Hepatocyte (in vitro differentiated cells): ENCODE measurements at regions not wholly inside any gene's neighbourhood (a gene's known extent, or its start where the extent isn't known, plus 50 kb on each side); places are given as distances from the start of the nearest gene placed in this dataset.
A peak's percentile ranks its signal among the peaks of the same experiment; 100 is the strongest.

Experiments used
- DNase-seq: peaks from one replicate; pipeline ENCODE4 v3.0.0-alpha.2; 2016; ENCODE audit warnings: low spot score
- H2AFZ ChIP-seq: fragments of 200-600 bp; sonication (generic); 2 replicates; pipeline ENCODE4 v1.6.0; 2016; ENCODE audit warnings: antibody characterized with exemption, mild to moderate bottlenecking
- H3K27ac ChIP-seq: fragments of 200-600 bp; sonication (generic); 2 replicates; pipeline ENCODE4 v1.5.1; 2016; ENCODE audit warnings: mild to moderate bottlenecking
- H3K27me3 ChIP-seq: fragments of 200-600 bp; sonication (generic); 2 replicates; pipeline ENCODE4 v1.6.1; 2016
- H3K36me3 ChIP-seq: fragments of 200-600 bp; sonication (generic); replicated peaks from 2 replicates; pipeline ENCODE4 v1.5.1; 2016; ENCODE audit warnings: low read depth; ENCODE audit not compliant: insufficient read depth
- H3K4me1 ChIP-seq: fragments of 200-600 bp; sonication (generic); 2 replicates; pipeline ENCODE4 v1.5.1; 2016; ENCODE audit warnings: mild to moderate bottlenecking, moderate library complexity; ENCODE audit not compliant: insufficient read depth
- H3K4me2 ChIP-seq: fragments of 200-600 bp; sonication (generic); 2 replicates; pipeline ENCODE4 v1.6.0; 2016
- H3K4me3 ChIP-seq: fragments of 200-600 bp; sonication (generic); 2 replicates; pipeline ENCODE4 v1.5.1; 2016; ENCODE audit warnings: mild to moderate bottlenecking
- H3K79me2 ChIP-seq: fragments of 200-600 bp; sonication (generic); 2 replicates; pipeline ENCODE4 v1.6.0; 2017; ENCODE audit warnings: mild to moderate bottlenecking
- H3K9me2 ChIP-seq: fragments of 200-600 bp; sonication (generic); replicated peaks from 2 replicates; pipeline ENCODE4 v1.6.0; 2017; ENCODE audit warnings: mild to moderate bottlenecking; ENCODE audit not compliant: insufficient read depth
- H3K9me3 ChIP-seq: fragments of 200-600 bp; sonication (generic); 2 replicates; pipeline ENCODE4 v1.5.1; 2016; ENCODE audit warnings: low read depth, mild to moderate bottlenecking
- H4K20me1 ChIP-seq: fragments of 200-600 bp; sonication (generic); 2 replicates; pipeline ENCODE4 v1.6.0; 2016; ENCODE audit warnings: mild to moderate bottlenecking; ENCODE audit not compliant: insufficient read depth, poor library complexity, severe bottlenecking
- EZH2 ChIP-seq: fragments of 200-600 bp; sonication (generic); IDR thresholded peaks from 2 replicates; pipeline ENCODE4 v1.6.1; 2016; ENCODE audit warnings: antibody characterized with exemption, mild to moderate bottlenecking, borderline replicate concordance
- EZH2phosphoT487 ChIP-seq: fragments of 200-600 bp; sonication (generic); IDR thresholded peaks from one replicate; pipeline ENCODE4 v1.6.1; 2018; ENCODE audit warnings: antibody characterized with exemption, mild to moderate bottlenecking, low read depth, moderate library complexity; ENCODE audit not compliant: unreplicated experiment, severe bottlenecking
- WGBS: methylation state at CpG from one replicate; pipeline ENCODE4 v1.1.6; 2016; ENCODE audit warnings: low lambda C conversion rate; ENCODE audit errors: missing lambda C conversion rate; 5-methylcytosine and 5-hydroxymethylcytosine counted together
- TF ChIP-seq, protein P1 (sequence below): fragments of 200-600 bp; sonication (generic); IDR thresholded peaks from 2 replicates; pipeline ENCODE4 v1.5.1; 2016; ENCODE audit warnings: antibody characterized with exemption, mild to moderate bottlenecking; ENCODE audit not compliant: poor library complexity

DNA sequence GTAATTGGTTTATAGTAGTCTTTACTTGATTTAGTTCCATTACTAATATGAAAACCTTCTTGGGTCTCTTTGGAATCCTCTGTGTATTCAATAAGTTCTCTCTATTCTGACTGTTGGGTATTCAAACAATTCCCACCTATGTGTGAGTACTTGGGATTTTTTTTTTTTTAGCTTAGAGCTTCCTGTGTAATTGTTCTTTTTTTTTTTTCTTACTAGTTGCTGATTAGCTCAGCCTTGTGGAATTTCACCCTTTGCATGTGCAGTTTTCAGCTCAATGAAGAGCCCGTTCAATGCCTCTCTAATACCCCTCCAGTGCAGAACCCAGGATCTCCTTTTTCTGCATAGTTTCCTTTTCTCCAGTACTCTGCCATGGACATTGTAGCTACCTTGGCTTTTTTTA, 339.1 kb upstream of the GALNT5 start:
- no peaks in the 10 kb centered on the region for H3K9me3 ChIP-seq
- H3K4me1 ChIP-seq = no peaks in the 10 kb centered on the region
- no peaks in the 10 kb centered on the region for H3K36me3 ChIP-seq
- H3K4me2 ChIP-seq = peak overlapping the region; percentile 31
- peak overlapping the region; percentile 45 for H3K27ac ChIP-seq
- no peaks in the 10 kb centered on the region for H3K27me3 ChIP-seq
- H3K79me2 ChIP-seq = no peaks in the 10 kb centered on the region
- TF ChIP-seq, protein P1, sequence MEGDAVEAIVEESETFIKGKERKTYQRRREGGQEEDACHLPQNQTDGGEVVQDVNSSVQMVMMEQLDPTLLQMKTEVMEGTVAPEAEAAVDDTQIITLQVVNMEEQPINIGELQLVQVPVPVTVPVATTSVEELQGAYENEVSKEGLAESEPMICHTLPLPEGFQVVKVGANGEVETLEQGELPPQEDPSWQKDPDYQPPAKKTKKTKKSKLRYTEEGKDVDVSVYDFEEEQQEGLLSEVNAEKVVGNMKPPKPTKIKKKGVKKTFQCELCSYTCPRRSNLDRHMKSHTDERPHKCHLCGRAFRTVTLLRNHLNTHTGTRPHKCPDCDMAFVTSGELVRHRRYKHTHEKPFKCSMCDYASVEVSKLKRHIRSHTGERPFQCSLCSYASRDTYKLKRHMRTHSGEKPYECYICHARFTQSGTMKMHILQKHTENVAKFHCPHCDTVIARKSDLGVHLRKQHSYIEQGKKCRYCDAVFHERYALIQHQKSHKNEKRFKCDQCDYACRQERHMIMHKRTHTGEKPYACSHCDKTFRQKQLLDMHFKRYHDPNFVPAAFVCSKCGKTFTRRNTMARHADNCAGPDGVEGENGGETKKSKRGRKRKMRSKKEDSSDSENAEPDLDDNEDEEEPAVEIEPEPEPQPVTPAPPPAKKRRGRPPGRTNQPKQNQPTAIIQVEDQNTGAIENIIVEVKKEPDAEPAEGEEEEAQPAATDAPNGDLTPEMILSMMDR = no peak
- TF ChIP-seq EZH2 (no peak), EZH2phosphoT487 (no peak)
- H4K20me1 ChIP-seq = no peaks in the 10 kb centered on the region
- no peak overlapping the region for H3K4me3 ChIP-seq
- WGBS = 31% methylated on average over 1 of the region's 1 CpG
- no peaks in the 10 kb centered on the region for H3K9me2 ChIP-seq
- no peak overlapping the region for H2AFZ ChIP-seq
- peak; percentile 16 for DNase-seq

GRCh38 chr2:156930423-156930822, 327.1 kb upstream of the GALNT5 start:
- no peaks in the 10 kb centered on the region for H3K4me1 ChIP-seq
- no peaks in the 10 kb centered on the region for H3K27me3 ChIP-seq
- no peaks in the 10 kb centered on the region for H3K9me3 ChIP-seq
- H3K27ac ChIP-seq = no peak overlapping the region
- no peaks in the 10 kb centered on the region for H3K36me3 ChIP-seq
- no peak overlapping the region for H3K4me2 ChIP-seq
- H3K9me2 ChIP-seq = no peaks in the 10 kb centered on the region
- H4K20me1 ChIP-seq = no peaks in the 10 kb centered on the region
- H3K4me3 ChIP-seq = no peak overlapping the region
- H3K79me2 ChIP-seq = no peaks in the 10 kb centered on the region
- 75% methylated on average over 2 of the region's 2 CpGs for WGBS
- TF ChIP-seq, protein P1 = no peak
- TF ChIP-seq EZH2phosphoT487 (no peak), EZH2 (no peak)
- H2AFZ ChIP-seq = no peak overlapping the region
- no peak for DNase-seq

GRCh38 chr2:156933645-156934225, 323.8 kb upstream of the GALNT5 start:
- no peaks in the 10 kb centered on the region for H3K79me2 ChIP-seq
- TF ChIP-seq, protein P1 = no peak
- TF ChIP-seq EZH2phosphoT487 (no peak), EZH2 (no peak)
- WGBS = 67% methylated on average over 3 of the region's 3 CpGs

More at GRCh38 chr2:156933645-156934225, 323.8 kb upstream of the GALNT5 start:
- no peaks in the 10 kb centered on the region for H4K20me1 ChIP-seq
- H3K27me3 ChIP-seq = no peaks in the 10 kb centered on the region
- no peak overlapping the region for H3K4me3 ChIP-seq
- no peak for DNase-seq
- no peak overlapping the region for H3K27ac ChIP-seq
- no peak overlapping the region for H3K4me2 ChIP-seq
- H3K9me2 ChIP-seq = no peaks in the 10 kb centered on the region
- H3K4me1 ChIP-seq = no peaks in the 10 kb centered on the region
- H2AFZ ChIP-seq = no peak overlapping the region
- no peaks in the 10 kb centered on the region for H3K9me3 ChIP-seq
- no peaks in the 10 kb centered on the region for H3K36me3 ChIP-seq
